VCaP (cell line): ENCODE measurements at regions not wholly inside any gene's neighbourhood (a gene's known extent, or its start where the extent isn't known, plus 50 kb on each side); places are given as distances from the start of the nearest gene placed in this dataset.
A peak's percentile ranks its signal among the peaks of the same experiment; 100 is the strongest.

Source experiments
- H3K27ac ChIP-seq: fragments of 450-650 bp; 2 replicates; pipeline ENCODE4 v1.5.1; 2017
- CTCF ChIP-seq: fragments of 450-650 bp; conservative IDR thresholded peaks from 2 replicates; pipeline ENCODE4 v1.5.1; 2017; ENCODE audit warnings: mild to moderate bottlenecking, moderate library complexity

GRCh38 chr18:27780061-27780745 is 396.7 kb downstream of the CDH2 start:
- H3K27ac ChIP-seq, result no peak overlapping the region
- no peak for TF ChIP-seq CTCF

- TF ChIP-seq CTCF, result no peak
- no peak overlapping the region for H3K27ac ChIP-seq
Measured at GRCh38 chr18:27778925-27779324, 398.0 kb downstream of the CDH2 start.

- TF ChIP-seq CTCF, result peak; percentile 83
- H3K27ac ChIP-seq, result no peak overlapping the region
Measured at GRCh38 chr18:27778441-27778840, 398.5 kb downstream of the CDH2 start.

GRCh38 chr18:27772081-27772480 is 404.8 kb downstream of the CDH2 start:
- no peak overlapping the region for H3K27ac ChIP-seq
- no peak for TF ChIP-seq CTCF

- no peak for TF ChIP-seq CTCF
Measured at GRCh38 chr18:27771571-27771970, 405.4 kb downstream of the CDH2 start.

GRCh38 chr18:27769152-27769551 is 407.8 kb downstream of the CDH2 start:
- no peak overlapping the region for H3K27ac ChIP-seq
- TF ChIP-seq CTCF, result no peak

More at GRCh38 chr18:27771571-27771970, 405.4 kb downstream of the CDH2 start:
- H3K27ac ChIP-seq, result no peak overlapping the region

- H3K27ac ChIP-seq, result no peak overlapping the region
- no peak for TF ChIP-seq CTCF
Measured at GRCh38 chr18:27763936-27764335, 413.0 kb downstream of the CDH2 start.
